Inflammatory macrophage treated with lipopolysaccharide for 4 hours (primary cell): ENCODE measurements at regions not wholly inside any gene's neighbourhood (a gene's known extent, or its start where the extent isn't known, plus 50 kb on each side); places are given as distances from the start of the nearest gene placed in this dataset.
A peak's percentile ranks its signal among the peaks of the same experiment; 100 is the strongest.
"Not testable (repeated sequence)": the region's sequence is repeated elsewhere in the genome, so short reads cannot be mapped to it uniquely, and the experiment has no call there.

Experiments
- DNase-seq: peaks from one replicate; pipeline ENCODE4 v3.0.0-alpha.2; 2020

DNA sequence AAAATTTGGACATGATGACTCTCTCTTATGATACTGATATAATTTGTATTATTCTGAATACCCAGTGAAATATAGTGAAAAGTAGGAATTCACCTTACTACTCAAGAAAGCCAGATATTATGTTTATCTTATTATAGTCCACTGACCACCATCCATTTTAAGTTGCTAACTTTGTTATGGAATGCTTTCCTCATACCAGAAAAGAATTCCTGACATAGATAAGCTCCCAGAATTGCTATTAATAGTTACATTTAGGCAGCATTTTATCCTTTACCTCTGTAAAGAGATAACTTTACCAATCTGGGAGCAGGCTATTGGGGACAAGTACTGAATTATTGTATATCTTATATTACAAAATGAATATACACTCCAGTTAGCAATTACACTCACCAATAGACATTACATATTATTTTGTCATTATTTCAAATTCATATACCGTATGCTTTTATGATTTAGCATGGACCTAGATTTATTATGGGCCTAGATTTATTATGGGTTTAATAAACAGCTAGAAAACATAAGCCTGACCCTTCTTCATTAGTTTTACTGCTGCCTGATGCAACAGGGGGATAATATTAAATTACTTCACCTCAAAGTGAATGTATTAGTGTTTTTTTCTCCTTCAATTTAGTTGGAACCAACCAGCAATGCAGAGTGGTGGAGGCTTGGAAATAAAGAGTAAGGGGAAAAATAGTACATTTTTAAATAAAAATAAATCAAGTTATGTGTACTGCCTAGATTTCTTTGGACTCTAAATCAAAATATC, 1886.1 kb downstream of the PCDH9 start:
- no peak for DNase-seq

DNA sequence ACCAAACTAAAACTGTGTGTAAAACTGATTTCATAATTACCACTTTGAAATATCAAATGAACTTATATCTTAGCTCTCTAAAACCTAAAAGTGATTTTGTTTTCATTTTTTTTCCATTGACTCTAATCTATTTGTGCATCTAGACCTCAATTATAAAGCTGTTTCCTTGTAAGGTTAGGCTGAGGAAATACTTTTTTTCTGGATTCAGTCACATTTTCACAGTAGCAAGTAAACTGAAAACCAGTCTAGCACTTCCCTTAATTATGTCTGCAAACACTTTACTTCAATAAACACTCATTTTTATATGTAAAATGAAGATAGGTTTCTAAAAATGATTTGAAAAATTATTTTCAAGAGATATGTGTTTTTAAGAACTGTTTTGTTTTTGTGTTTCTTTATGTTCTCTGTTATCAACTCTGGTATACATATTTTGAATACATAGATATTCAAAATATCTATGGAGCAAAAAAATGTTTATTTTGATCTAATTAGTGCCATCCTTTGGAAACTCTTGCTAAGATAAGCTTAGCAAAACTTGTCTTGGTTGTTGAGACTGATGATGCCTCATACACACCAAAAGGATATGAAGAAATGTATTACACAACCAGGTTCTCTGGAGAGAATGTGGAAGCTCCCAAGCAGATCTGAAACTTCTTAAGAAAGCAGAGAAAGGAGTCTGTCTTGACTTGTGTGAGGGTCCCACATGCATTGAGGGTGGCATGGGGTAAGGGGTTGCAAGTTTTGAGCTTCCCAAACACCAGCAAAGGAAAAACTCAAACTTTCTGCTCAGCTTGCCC, 1887.4 kb downstream of the PCDH9 start:
- DNase-seq: peak; percentile 18

DNA sequence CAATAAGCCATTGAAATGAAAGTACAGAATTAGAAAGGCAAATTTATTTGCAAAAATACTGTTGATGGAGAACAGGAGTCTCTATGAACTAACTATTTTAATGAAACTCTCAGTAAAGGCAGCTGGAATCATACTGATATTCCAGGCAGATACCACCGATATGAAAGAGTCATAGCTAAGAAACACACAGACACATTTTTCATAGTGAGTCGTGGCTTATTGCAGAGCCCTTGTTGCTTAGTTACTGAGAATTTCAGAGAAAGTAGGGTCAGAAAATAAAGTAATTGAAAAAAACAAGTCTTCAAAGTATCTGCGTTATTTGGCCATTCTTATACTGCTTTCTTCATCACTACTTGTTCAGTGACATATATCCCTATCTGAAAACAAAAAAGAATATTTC, 1890.9 kb downstream of the PCDH9 start:
- DNase-seq: no peak

GRCh38 chr13:65336916-65337315, 1893.2 kb downstream of the PCDH9 start:
- DNase-seq: no peak

DNA sequence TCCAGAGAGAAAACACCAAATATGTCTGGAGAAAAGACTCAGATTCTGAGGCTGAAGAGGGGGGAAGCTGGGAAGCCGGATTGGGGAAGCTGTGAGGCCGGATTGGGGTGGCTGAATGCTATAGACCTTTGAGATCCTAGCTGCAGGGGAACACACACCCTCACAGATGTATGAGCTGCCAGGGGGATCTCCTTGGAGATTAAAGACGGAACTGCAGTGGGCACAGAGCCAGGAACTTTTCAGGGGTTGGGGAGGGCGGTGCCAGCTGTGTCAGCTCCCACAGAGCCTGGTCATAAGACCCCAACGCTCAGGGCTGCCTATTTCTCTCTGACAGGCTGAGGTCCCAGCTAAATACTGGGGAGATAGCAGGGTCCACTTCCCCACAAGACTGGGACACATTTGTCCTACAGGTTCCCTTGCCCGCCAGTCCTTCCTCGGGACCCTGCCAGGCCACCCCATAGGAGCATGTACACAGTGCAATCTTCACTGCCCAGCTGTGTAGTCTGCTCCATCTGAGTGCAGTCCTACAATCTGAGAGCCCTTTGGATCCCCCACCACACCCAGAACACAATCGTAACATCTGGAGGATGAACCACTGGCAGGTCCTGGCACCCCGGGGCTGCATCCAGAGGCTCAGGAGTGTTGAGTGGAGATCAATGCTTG, 1893.9 kb downstream of the PCDH9 start:
- DNase-seq: no peak

- no peak for DNase-seq
These were observed 1899.4 kb downstream of the PCDH9 start for GRCh38 chr13:65330691-65331090.

DNA sequence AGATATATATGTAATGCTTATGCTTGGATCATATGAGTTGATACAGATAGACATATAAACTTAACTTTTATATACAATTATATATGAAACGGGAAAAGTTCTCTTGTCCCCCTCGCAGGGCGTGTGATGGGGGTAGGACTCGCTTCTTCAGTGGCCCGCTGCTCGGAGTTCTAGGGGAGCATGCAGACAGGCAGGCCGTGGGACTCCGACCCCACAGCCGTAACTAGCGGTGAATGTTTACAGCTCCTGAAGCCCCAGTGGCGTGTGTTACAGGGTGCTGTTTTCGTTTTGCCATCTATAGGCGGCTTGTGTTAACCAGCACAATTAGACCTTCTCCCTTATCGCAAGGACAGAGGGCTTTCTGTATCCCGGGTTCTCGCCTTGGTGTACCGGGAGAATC, 1899.8 kb downstream of the PCDH9 start:
- DNase-seq: no peak

- not testable (repeated sequence) for DNase-seq
These were observed 1906.9 kb downstream of the PCDH9 start for GRCh38 chr13:65323192-65323591.

DNA sequence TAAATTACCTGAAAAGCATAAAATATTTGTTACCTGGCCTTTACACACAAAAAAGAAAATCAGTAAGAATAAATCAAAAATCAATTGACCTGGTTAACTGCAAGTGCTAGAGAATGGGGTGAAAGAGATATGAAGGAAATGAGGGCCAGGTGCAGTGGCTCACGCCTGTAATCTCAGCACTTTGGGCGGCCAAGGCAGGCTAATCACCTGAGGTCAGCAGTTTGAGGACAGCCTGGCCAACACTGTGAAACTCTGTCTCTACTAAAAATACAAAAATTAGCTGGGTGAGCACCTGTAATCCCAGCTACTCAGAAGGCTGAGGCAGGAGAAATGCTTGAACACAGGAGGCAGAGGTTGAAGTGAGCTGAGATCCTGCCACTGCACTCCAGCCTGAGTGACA, 1908.7 kb downstream of the PCDH9 start:
- DNase-seq: not testable (repeated sequence)

- no peak for DNase-seq
These were observed 1916.1 kb downstream of the PCDH9 start for GRCh38 chr13:65314008-65314407.

DNA sequence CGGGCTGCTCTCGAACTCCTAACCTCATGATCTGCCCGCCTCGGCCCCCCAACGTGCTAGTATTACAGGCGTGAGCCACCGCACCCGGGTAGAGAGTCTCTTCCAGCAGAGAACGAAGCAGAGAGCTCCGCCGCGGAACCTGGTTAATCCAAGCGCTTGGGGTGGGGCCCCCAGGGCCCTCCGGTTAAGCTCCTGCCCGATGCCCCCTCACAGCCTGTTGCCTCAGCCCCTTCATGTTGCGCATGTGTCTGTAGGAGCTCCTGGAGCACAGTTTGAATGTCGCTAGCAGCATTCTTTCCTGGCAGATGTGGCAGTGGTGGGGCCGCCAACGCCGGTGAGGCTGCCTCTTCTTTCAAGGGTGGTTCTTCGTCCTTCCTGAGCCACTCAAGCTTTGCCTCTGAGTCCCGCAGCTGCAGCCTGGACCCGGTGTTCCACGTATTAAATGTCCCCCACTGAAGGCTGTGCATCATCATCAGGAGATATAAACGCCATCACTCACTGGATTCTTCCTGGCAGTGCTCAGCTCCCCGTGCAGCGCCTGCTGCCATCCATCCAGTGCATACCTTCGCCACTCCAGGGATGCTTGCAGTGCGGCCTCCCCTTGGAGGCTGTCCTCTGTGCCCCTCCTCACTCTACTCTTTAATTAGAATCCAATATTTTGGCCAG, 1919.3 kb downstream of the PCDH9 start:
- DNase-seq: no peak

DNA sequence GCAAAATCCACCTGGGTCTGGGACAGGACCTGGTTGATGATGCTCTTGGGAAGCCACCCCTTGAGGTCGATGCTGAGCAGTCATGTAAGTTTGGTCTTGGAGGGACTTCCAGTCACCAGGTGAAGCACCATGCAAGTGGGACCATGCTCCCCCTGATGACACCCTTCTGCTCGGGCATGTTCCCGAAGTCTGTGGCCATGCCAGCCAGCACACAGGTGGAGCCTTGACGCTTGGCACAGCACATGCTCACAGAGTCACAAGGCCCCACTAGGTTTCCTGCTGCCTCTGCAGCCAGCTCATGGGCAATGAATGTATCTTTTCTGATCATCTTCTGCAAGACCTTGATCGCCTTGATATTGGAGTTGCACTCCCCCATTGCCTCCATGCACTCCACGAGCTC, 1920.2 kb downstream of the PCDH9 start:
- no peak for DNase-seq

GRCh38 chr13:65308729-65309128, 1921.4 kb downstream of the PCDH9 start:
- DNase-seq: not testable (repeated sequence)

DNA sequence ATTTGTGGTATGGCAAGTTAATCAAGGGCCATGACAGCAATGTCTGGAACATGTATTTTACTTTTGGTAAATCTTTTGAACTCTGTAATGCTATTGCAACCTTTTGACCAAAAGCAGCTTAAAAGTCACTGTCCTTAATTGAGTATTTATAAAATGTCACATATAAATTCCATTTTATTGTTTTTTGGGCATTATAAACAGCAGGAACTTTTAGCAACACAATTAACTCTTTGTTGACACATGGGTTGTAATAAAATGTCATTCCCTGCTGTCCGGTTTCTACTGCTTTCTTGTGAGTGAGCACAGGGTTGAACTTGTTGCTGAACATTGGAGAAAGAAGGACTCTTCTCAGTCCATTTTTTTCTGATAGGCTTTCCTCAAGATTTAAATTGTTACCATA, 1923.1 kb downstream of the PCDH9 start:
- no peak for DNase-seq

- DNase-seq: no peak
These were observed 1927.4 kb downstream of the PCDH9 start for GRCh38 chr13:65302691-65303090.

DNA sequence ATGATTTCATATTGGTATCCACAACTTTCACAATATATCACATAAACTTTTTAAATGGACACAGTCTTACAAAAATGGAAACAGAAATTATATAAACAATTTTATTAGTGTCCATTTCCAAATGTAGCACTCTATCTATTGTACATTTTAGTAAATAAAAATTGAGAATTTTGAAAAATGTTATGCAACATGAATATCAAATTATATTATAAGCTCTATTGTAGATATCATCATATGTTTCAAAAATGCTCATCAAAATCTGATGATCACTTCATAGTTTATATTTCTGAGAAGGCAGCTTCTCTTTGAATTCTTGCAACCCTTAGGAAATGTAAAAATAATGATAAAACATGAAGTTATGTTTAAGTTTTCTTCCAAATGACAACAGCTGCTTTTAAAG, 1928.6 kb downstream of the PCDH9 start:
- DNase-seq: no peak

DNA sequence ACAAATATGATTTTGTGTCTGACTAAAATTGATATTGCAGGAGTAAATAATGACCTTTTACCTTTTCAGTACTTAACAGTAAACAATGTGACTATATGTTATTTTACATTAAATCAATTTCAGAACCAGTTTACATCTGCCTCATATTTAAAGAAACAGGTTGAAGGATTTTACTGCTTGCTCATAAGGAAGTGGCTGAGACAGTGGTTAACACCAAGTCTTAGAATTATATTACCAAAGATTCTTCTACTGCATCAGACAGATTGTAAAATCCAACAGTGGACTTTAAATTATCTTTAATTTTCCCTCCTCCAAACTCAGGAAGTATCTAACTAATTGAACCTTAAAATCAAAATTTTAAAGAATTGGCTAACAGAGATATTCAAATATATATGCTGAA, 1929.9 kb downstream of the PCDH9 start:
- no peak for DNase-seq

DNA sequence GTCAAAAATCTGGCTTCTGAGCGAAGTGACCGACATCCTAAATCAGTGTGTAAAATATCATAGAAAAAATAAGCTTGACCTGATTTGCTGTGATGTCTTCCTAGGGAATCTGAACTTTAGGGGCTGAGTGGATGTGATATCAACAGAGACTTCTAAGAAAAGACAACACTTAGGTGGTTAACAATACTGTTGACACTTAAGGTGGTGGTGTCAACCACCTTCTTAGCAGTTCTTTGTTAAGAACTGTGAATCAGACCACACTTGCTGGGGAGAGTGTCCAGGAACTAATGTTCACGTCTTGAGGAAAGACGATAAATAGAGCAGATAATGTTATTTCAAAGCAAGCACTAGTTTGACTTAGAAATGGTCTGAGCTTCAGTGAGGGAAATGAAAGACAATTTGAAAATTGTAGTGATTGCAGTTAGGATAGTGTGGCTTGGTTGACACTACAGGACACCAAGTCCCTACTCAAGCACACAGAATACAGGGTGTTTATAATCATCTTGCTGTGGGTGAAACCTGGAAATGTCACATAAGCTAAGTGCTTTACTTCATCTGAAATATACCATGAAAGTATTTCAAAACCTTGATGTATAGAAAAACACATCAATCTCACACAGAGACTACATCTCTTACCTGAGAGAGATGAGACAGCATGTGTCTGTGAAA, 1936.5 kb downstream of the PCDH9 start:
- no peak for DNase-seq

DNA sequence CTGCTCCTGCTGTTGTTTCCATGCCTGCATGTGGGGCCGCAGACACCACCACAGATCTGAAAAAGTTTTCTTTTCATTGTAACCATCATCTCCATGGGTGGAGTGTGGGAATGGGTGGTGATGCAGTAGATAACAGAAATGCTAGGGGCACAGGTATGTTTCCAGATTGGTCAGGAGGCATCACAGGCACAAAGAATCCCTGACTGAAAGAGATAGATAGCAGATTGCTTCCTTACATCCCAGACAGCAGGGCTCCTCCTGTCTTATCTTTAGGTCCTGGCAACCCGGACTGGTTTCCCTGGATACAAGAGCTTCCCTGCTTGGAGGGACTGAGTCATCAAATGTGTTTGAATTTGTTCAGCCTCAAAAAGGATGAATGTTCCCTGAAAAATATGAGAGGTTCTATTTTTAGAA, 1937.6 kb downstream of the PCDH9 start:
- no peak for DNase-seq

- DNase-seq: no peak
These were observed 1942.7 kb downstream of the PCDH9 start for GRCh38 chr13:65287405-65287804.

GRCh38 chr13:65275838-65276630, 1954.1 kb downstream of the PCDH9 start:
- DNase-seq: no peak

GRCh38 chr13:65275108-65275507, 1955.0 kb downstream of the PCDH9 start:
- DNase-seq: no peak
